Upper lobe of left lung (tissue), 4 donors: ENCODE measurements at regions not wholly inside any gene's neighbourhood (a gene's known extent, or its start where the extent isn't known, plus 50 kb on each side); places are given as distances from the start of the nearest gene placed in this dataset.

Experiments
- POLR2A ChIP-seq, 4 donors: fragments of 450-650 bp; IDR thresholded peaks; one replicate each; pipeline ENCODE4 v1.5.1; 2016 to 2017; ENCODE audit warnings: antibody characterized with exemption in 4 of 4, mild to moderate bottlenecking in 2 of 4
- TF ChIP-seq, protein P1 (sequence below), 6 experiments: fragments of 450-650 bp in 4 of 6; fragments of 200-600 bp in 2 of 6; sonication (generic) in 2 of 6; IDR thresholded peaks; one replicate each; pipeline ENCODE4 v1.5.1; 2016 to 2019; ENCODE audit warnings: antibody characterized with exemption in 6 of 6

DNA sequence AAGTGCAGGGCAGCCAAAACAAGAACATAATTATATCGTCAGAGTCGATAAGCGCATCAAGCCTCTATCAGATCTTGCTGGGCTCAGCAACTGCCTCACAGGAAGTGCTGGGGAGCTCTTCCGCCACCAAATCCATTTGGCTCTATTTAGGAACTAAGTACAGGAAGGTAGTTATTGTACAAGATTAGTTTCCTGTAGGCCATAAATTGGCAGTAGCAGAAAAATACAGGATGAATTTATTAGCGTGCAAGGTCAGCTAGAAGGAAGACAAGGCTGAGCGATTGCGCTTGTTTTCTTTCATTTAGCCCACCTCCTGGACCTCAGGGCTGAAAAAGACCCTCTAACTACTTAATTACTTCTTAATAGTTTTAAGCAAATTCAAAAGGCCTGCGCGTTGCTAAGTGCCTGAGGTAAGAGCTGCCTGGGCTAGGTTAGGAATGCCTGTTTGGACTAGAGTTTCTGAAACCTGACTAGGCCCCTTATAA lies 118.5 kb downstream of the IRS2 start:
- TF ChIP-seq, protein P1, sequence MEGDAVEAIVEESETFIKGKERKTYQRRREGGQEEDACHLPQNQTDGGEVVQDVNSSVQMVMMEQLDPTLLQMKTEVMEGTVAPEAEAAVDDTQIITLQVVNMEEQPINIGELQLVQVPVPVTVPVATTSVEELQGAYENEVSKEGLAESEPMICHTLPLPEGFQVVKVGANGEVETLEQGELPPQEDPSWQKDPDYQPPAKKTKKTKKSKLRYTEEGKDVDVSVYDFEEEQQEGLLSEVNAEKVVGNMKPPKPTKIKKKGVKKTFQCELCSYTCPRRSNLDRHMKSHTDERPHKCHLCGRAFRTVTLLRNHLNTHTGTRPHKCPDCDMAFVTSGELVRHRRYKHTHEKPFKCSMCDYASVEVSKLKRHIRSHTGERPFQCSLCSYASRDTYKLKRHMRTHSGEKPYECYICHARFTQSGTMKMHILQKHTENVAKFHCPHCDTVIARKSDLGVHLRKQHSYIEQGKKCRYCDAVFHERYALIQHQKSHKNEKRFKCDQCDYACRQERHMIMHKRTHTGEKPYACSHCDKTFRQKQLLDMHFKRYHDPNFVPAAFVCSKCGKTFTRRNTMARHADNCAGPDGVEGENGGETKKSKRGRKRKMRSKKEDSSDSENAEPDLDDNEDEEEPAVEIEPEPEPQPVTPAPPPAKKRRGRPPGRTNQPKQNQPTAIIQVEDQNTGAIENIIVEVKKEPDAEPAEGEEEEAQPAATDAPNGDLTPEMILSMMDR (IDR thresholded peaks at IDR 0.05) = no peak
- TF ChIP-seq POLR2A (IDR thresholded peaks at IDR 0.05) = no peak
